ENCODE measurements at regions not wholly inside any gene's neighbourhood (a gene's known extent, or its start where the extent isn't known, plus 50 kb on each side); places are given as distances from the start of the nearest gene placed in this dataset.
A peak's percentile ranks its signal among the peaks of the same experiment; 100 is the strongest.

- no peaks in the 10 kb centered on the region for H3K36me3 ChIP-seq (replicated peaks in 1 of 2; ENCODE audit: control insufficient read depth in 1 of 2, insufficient read depth in 2 of 2, low read length in 1 of 2)
- H3K9me2 ChIP-seq = no peaks in the 10 kb centered on the region
- no peaks in the 10 kb centered on the region for H3K79me2 ChIP-seq (ENCODE audit: insufficient read depth)
- no peaks in the 10 kb centered on the region; a peak in 1 of 4 replicates for H3K4me1 ChIP-seq (ENCODE audit: control insufficient read depth in 1 of 2, insufficient read depth in 2 of 2, low read depth in 1 of 2, low read length in 1 of 2)
- CTCF ChIA-PET = no interaction called here
- no peak overlapping the region for H3K27ac ChIP-seq (ENCODE audit: low read depth in 2 of 2, low read length in 1 of 2)
- H4K20me1 ChIP-seq (ENCODE audit: insufficient read depth) = no peaks in the 10 kb centered on the region
- H3K9me3 ChIP-seq = no peaks in the 10 kb centered on the region
- H3K27me3 ChIP-seq (ENCODE audit: insufficient read depth) = no peaks in the 10 kb centered on the region
- no peak overlapping the region for H3K4me2 ChIP-seq
- H2AFZ ChIP-seq (ENCODE audit: low read depth) = no peak overlapping the region
- 66% methylated on average over 2 of the region's 2 CpGs for WGBS (ENCODE audit: low lambda C conversion rate)
- no peak for TF ChIP-seq MXI1 (IDR thresholded peaks at IDR 0.05; ENCODE audit: low read depth, low read length)
- TF ChIP-seq RFX5 (IDR thresholded peaks at IDR 0.05; ENCODE audit: low read length) = no peak
- TF ChIP-seq JUND (IDR thresholded peaks at IDR 0.05) = 0 out of 2 replicates have a peak, but pooled peaks have one; percentile 3
- POLR2A ChIA-PET = no interaction called here
- no peak overlapping the region for H3K4me3 ChIP-seq (ENCODE audit: low read depth in 2 of 2, low read length in 1 of 2)
- H3K9ac ChIP-seq = no peak overlapping the region
- H3F3A ChIP-seq (replicated peaks; ENCODE audit: insufficient read depth) = no peaks in the 10 kb centered on the region
- no peak for DNase-seq
These were observed 73.3 kb upstream of the ZC3H11B start for GRCh38 chr1:219686171-219686570.

GRCh38 chr1:219682788-219683187, 69.9 kb upstream of the ZC3H11B start:
- H3K9me3 ChIP-seq = no peaks in the 10 kb centered on the region
- H3K27ac ChIP-seq (ENCODE audit: low read depth in 2 of 2, low read length in 1 of 2) = no peak overlapping the region
- no peaks in the 10 kb centered on the region for H3K9me2 ChIP-seq
- H3K4me2 ChIP-seq = no peak overlapping the region
- no peak for DNase-seq
- no peak overlapping the region for H3K9ac ChIP-seq
- ChIA-PET POLR2A (no interaction called here), CTCF (interaction anchor here (0.6 kb wide), 1 partner anchor 421 kb away, joined by 3 read pairs; no protein-coding TSS in a partner anchor)
- no peak for TF ChIP-seq EP300 (IDR thresholded peaks at IDR 0.05; ENCODE audit: borderline replicate concordance in 1 of 2, low read depth in 1 of 2, low read length in 1 of 2)
- no peak for TF ChIP-seq ZBTB33 (IDR thresholded peaks at IDR 0.05; ENCODE audit: borderline replicate concordance, low read depth)
- no peak for TF ChIP-seq MXI1 (IDR thresholded peaks at IDR 0.05; ENCODE audit: low read depth, low read length)
- no peak for TF ChIP-seq RCOR1 (IDR thresholded peaks at IDR 0.05; ENCODE audit: low read length)
- no peak for TF ChIP-seq MAX (IDR thresholded peaks at IDR 0.05; ENCODE audit: low read depth)
- no peak for TF ChIP-seq SIN3A (IDR thresholded peaks at IDR 0.05; ENCODE audit: borderline replicate concordance, low read depth, low read length)
- H3K4me3 ChIP-seq (ENCODE audit: low read depth in 2 of 2, low read length in 1 of 2) = no peak overlapping the region
- WGBS (ENCODE audit: low lambda C conversion rate) = 91% methylated on average over 1 of the region's 1 CpG
- H2AFZ ChIP-seq (ENCODE audit: low read depth) = no peak overlapping the region
- no peaks in the 10 kb centered on the region for H3K36me3 ChIP-seq (replicated peaks in 1 of 2; ENCODE audit: control insufficient read depth in 1 of 2, insufficient read depth in 2 of 2, low read length in 1 of 2)
- no peaks in the 10 kb centered on the region for H3K4me1 ChIP-seq (ENCODE audit: control insufficient read depth in 1 of 2, insufficient read depth in 2 of 2, low read depth in 1 of 2, low read length in 1 of 2)
- H3K27me3 ChIP-seq (ENCODE audit: insufficient read depth) = no peaks in the 10 kb centered on the region
- H4K20me1 ChIP-seq (ENCODE audit: insufficient read depth) = no peaks in the 10 kb centered on the region
- H3F3A ChIP-seq (replicated peaks; ENCODE audit: insufficient read depth) = no peaks in the 10 kb centered on the region
- H3K79me2 ChIP-seq (ENCODE audit: insufficient read depth) = no peaks in the 10 kb centered on the region

- Histone ChIP-seq H4K20me1 (ENCODE audit: insufficient read depth) (no peaks in the 10 kb centered on the region), H3K4me2 (no peak overlapping the region), H3K79me2 (ENCODE audit: insufficient read depth) (no peaks in the 10 kb centered on the region), H3K27ac (ENCODE audit: low read depth in 2 of 2, low read length in 1 of 2) (no peak overlapping the region), H3K9me2 (no peaks in the 10 kb centered on the region), H3F3A (replicated peaks; ENCODE audit: insufficient read depth) (no peaks in the 10 kb centered on the region), H2AFZ (ENCODE audit: low read depth) (no peak overlapping the region), H3K36me3 (replicated peaks in 1 of 2; ENCODE audit: control insufficient read depth in 1 of 2, insufficient read depth in 2 of 2, low read length in 1 of 2) (no peaks in the 10 kb centered on the region), H3K27me3 (ENCODE audit: insufficient read depth) (no peaks in the 10 kb centered on the region), H3K4me3 (ENCODE audit: low read depth in 2 of 2, low read length in 1 of 2) (no peak overlapping the region), H3K4me1 (ENCODE audit: control insufficient read depth in 1 of 2, insufficient read depth in 2 of 2, low read depth in 1 of 2, low read length in 1 of 2) (no peaks in the 10 kb centered on the region), H3K9ac (no peak overlapping the region), H3K9me3 (no peaks in the 10 kb centered on the region)
- 90% methylated on average over 1 of the region's 1 CpG for WGBS (ENCODE audit: low lambda C conversion rate)
- DNase-seq = no peak
- TF ChIP-seq YY1 (IDR thresholded peaks at IDR 0.05; ENCODE audit: low read depth) (no peak), MAX (IDR thresholded peaks at IDR 0.05; ENCODE audit: low read depth) (no peak), RXRA (IDR thresholded peaks at IDR 0.05; ENCODE audit: borderline replicate concordance, low read depth) (no peak), IRF3 (IDR thresholded peaks at IDR 0.05; ENCODE audit: low read depth, low read length) (no peak), TAF1 (IDR thresholded peaks at IDR 0.05; ENCODE audit: borderline replicate concordance, low read depth, low read length) (no peak)
- POLR2A ChIA-PET = no interaction called here
- CTCF ChIA-PET = no interaction called here
These were observed 69.0 kb upstream of the ZC3H11B start for GRCh38 chr1:219681876-219682275.

All from SK-N-SH (cell line).